ENCODE measurements at regions not wholly inside any gene's neighbourhood (a gene's known extent, or its start where the extent isn't known, plus 50 kb on each side); places are given as distances from the start of the nearest gene placed in this dataset.
A peak's percentile ranks its signal among the peaks of the same experiment; 100 is the strongest.
"Not testable (repeated sequence)": the region's sequence is repeated elsewhere in the genome, so short reads cannot be mapped to it uniquely, and the experiment has no call there.

DNA sequence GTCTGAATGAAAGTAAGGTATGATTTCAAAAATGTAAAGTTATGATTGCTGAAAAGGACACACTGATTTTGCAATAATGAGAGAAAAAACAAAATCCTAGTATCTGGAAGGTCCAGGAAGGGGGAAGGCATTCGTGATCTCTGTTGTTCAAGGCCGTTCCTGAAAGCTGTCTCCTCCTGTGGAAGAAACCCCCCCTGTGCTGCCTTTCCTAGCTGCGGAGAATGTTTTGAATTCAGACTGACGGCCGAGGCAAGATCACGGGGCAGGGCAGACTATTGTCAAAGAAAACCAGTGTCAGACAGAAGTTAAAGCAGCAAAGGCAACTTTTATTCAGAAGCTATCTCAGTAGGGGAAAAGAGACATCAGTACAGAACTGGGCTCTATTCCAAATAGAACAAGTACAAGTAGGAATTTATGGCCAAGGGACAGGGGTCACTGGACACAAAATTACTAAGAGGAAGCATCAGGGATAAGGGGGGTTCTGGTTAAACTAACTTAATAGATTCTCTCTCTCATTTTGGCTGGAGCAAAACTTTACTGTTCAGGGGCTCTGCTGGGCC is 61.9 kb upstream of the IGFBPL1 start:
- Histone ChIP-seq H3K4me3 (ENCODE audit: low read length) (peak overlapping the region; percentile 27), H3K27me3 (replicated peaks; ENCODE audit: control insufficient read depth, insufficient read depth, low read length) (no peaks in the 10 kb centered on the region), H3K4me1 (ENCODE audit: control insufficient read depth, insufficient read depth, low read length) (peaks cover 12% of the 10 kb centered on the region), H3K9me3 (ENCODE audit: control insufficient read depth, low read length) (no peaks in the 10 kb centered on the region), H3K9ac (ENCODE audit: low read length) (peak overlapping the region; percentile 46), H3K36me3 (ENCODE audit: control insufficient read depth, insufficient read depth, low read length, severe bottlenecking) (no peaks in the 10 kb centered on the region)
- no peak for DNase-seq (ENCODE audit: low read depth)

- H3K27me3 ChIP-seq (replicated peaks; ENCODE audit: control insufficient read depth, insufficient read depth, low read length), result not testable (repeated sequence)
Observed at GRCh38 chr9:38484076-38484665, 59.9 kb upstream of the IGFBPL1 start.

DNA sequence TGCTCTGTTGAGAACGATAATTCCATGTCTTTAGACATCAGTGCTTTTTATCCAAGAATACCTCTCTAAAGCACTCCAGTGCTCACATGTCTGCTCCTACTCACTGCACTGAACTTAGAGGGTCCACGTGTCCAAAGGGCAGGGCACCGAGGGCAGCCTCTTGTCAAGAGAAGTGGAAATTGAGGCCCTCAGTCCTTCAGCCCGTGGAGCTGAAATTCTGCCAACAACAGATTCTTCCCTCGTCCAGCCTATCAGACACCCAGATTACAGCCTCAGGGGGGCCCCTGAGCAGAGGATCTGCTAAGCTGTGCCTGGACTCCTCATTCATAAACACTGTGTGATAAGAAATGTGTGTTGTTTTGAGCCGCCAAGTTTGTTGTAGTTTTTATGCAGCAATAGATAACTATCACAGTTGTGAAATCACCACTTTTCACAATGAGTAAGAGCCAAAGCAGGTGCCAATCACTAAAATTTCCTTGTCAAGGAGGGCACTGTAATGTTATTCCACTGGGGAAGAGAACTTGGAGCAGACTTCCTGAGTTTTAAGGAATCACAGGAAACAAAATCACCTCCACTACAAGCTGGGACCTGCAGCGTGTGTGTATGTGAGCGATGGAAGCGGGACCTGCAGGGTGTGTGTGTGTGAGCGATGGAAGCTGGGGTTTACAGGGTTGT is 58.8 kb upstream of the IGFBPL1 start:
- H3K4me1 ChIP-seq (ENCODE audit: control insufficient read depth, insufficient read depth, low read length), result peaks cover 12% of the 10 kb centered on the region
- no peak overlapping the region for H3K9ac ChIP-seq (ENCODE audit: low read length)
- H3K4me3 ChIP-seq (ENCODE audit: low read length), result no peak overlapping the region
- peaks cover 3% of the 10 kb centered on the region for H3K9me3 ChIP-seq (ENCODE audit: control insufficient read depth, low read length)
- peak; percentile 12 for DNase-seq (ENCODE audit: low read depth)
- H3K27me3 ChIP-seq (replicated peaks; ENCODE audit: control insufficient read depth, insufficient read depth, low read length), result peaks cover 3% of the 10 kb centered on the region
- no peaks in the 10 kb centered on the region for H3K36me3 ChIP-seq (ENCODE audit: control insufficient read depth, insufficient read depth, low read length, severe bottlenecking)

More at GRCh38 chr9:38484076-38484665, 59.9 kb upstream of the IGFBPL1 start:
- peaks cover 12% of the 10 kb centered on the region for H3K4me1 ChIP-seq (ENCODE audit: control insufficient read depth, insufficient read depth, low read length)
- H3K36me3 ChIP-seq (ENCODE audit: control insufficient read depth, insufficient read depth, low read length, severe bottlenecking); H3K4me3 ChIP-seq (ENCODE audit: low read length); H3K9me3 ChIP-seq (ENCODE audit: control insufficient read depth, low read length); H3K9ac ChIP-seq (ENCODE audit: low read length): not testable (repeated sequence)
- peak; percentile 17 for DNase-seq (ENCODE audit: low read depth)

DNA sequence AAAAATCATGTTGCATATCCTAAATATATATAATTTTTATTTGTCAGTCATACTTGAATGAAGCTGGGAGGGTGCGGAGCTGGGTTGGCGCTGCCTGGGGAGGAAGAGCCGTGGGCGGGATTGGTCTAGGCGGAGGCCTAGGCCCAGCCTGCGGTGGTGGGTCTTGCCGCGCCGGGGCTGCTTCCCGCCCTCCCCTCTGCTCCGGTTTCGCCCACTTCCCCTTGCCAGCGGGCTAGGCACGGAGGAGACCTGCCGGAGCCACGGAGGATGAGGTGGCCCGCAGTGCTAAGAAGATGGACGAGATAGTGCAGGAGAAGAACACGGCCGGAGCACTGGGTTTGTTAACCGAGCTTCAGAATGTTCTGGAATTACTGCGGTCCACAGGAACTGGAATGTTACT is 54.0 kb upstream of the IGFBPL1 start:
- no peaks in the 10 kb centered on the region for H3K4me1 ChIP-seq (ENCODE audit: control insufficient read depth, insufficient read depth, low read length)

GRCh38 chr9:38474476-38474875 is 50.2 kb upstream of the IGFBPL1 start:
- not testable (repeated sequence) for DNase-seq (ENCODE audit: low read depth); H3K4me1 ChIP-seq (ENCODE audit: control insufficient read depth, insufficient read depth, low read length); H3K9ac ChIP-seq (ENCODE audit: low read length); H3K36me3 ChIP-seq (ENCODE audit: control insufficient read depth, insufficient read depth, low read length, severe bottlenecking); H3K27me3 ChIP-seq (replicated peaks; ENCODE audit: control insufficient read depth, insufficient read depth, low read length); H3K4me3 ChIP-seq (ENCODE audit: low read length)
- H3K9me3 ChIP-seq (ENCODE audit: control insufficient read depth, low read length), result peaks cover 19% of the 10 kb centered on the region

More for the DNA sequence above, 54.0 kb upstream of the IGFBPL1 start:
- H3K9me3 ChIP-seq (ENCODE audit: control insufficient read depth, low read length), result peaks cover 19% of the 10 kb centered on the region
- no peaks in the 10 kb centered on the region for H3K36me3 ChIP-seq (ENCODE audit: control insufficient read depth, insufficient read depth, low read length, severe bottlenecking)
- no peak for DNase-seq (ENCODE audit: low read depth)
- no peak overlapping the region for H3K4me3 ChIP-seq (ENCODE audit: low read length)
- no peak overlapping the region for H3K9ac ChIP-seq (ENCODE audit: low read length)
- H3K27me3 ChIP-seq (replicated peaks; ENCODE audit: control insufficient read depth, insufficient read depth, low read length), result peaks cover 3% of the 10 kb centered on the region
